A673 (cell line): ENCODE measurements at regions not wholly inside any gene's neighbourhood (a gene's known extent, or its start where the extent isn't known, plus 50 kb on each side); places are given as distances from the start of the nearest gene placed in this dataset.

Experiments
- BruUV-seq: library from RNA; stranded (reverse); fragments of 400-500 nt; replicated peaks from 2 replicates; lab custom pipeline; 2021; lab: Mats Ljungman, UMichigan
- CTCF ChIA-PET: fragments of 300-600 bp; sonication (Branson Sonifier 250); formaldehyde crosslinking; loops from one replicate; lab custom pipeline; 2022; ENCODE audit warnings: antibody characterized with exemption; lab: Charles Lee
- POLR2A ChIA-PET: fragments of 300-600 bp; sonication (Branson Sonifier 250); formaldehyde crosslinking; loops from one replicate; lab custom pipeline; 2022; ENCODE audit warnings: antibody characterized with exemption; ENCODE audit not compliant: low non-redundant PET; lab: Charles Lee
- DNase-seq: peaks from one replicate; pipeline ENCODE4 v3.0.0-alpha.2; 2015; ENCODE audit warnings: low spot score
- H3K27ac ChIP-seq: fragments of 200-600 bp; sonication (generic); 2 replicates; pipeline ENCODE4 v1.5.1; 2016; ENCODE audit warnings: mixed run types, low read depth, mild to moderate bottlenecking, mixed read lengths, antibody characterized with exemption, low read length; ENCODE audit not compliant: poor library complexity, severe bottlenecking
- H3K27me3 ChIP-seq: fragments of 200-600 bp; sonication (generic); replicated peaks from 2 replicates; pipeline ENCODE4 v1.6.1; 2017; ENCODE audit warnings: mixed run types, low read depth, mild to moderate bottlenecking, mixed read lengths, antibody characterized with exemption, low read length; ENCODE audit not compliant: insufficient read depth, poor library complexity
- H3K36me3 ChIP-seq: fragments of 200-600 bp; sonication (generic); 2 replicates; pipeline ENCODE4 v1.6.1; 2016; ENCODE audit warnings: mixed run types, mild to moderate bottlenecking, mixed read lengths, antibody characterized with exemption, low read length; ENCODE audit not compliant: insufficient read depth, poor library complexity, severe bottlenecking
- H3K4me1 ChIP-seq: fragments of 200-600 bp; sonication (generic); 2 replicates; pipeline ENCODE4 v1.6.1; 2017; ENCODE audit warnings: mixed run types, mild to moderate bottlenecking, mixed read lengths, antibody characterized with exemption, low read length; ENCODE audit not compliant: insufficient read depth, poor library complexity, severe bottlenecking
- H3K4me3 ChIP-seq: fragments of 200-600 bp; sonication (generic); 2 replicates; pipeline ENCODE4 v1.5.1; 2016; ENCODE audit warnings: low read depth, mixed run types, mild to moderate bottlenecking, mixed read lengths, low read length; ENCODE audit not compliant: poor library complexity, severe bottlenecking
- H3K9me3 ChIP-seq: fragments of 200-600 bp; sonication (generic); 2 replicates; pipeline ENCODE4 v1.6.1; 2016; ENCODE audit warnings: mixed run types, low read depth, mild to moderate bottlenecking, mixed read lengths, antibody characterized with exemption, low read length; ENCODE audit not compliant: poor library complexity, severe bottlenecking
- CTCF ChIP-seq: fragments of 300-800, 200-600 bp; sonication (generic); conservative IDR thresholded peaks from 2 replicates; pipeline ENCODE4 v1.5.1; 2017; ENCODE audit warnings: low read depth, mild to moderate bottlenecking, antibody characterized with exemption, low read length, moderate library complexity, mixed read lengths
- EZH2 ChIP-seq: fragments of 200-600 bp; sonication (generic); IDR thresholded peaks from 2 replicates; pipeline ENCODE4 v1.6.1; 2017; ENCODE audit warnings: borderline replicate concordance, low read depth, mild to moderate bottlenecking, mixed read lengths, antibody characterized with exemption, low read length; ENCODE audit not compliant: poor library complexity, severe bottlenecking
- intact Hi-C: fragments of 100-400 bp; cut with micrococcal nuclease; formaldehyde crosslinking; loops from one replicate; pipeline ENCODE4 v1.10.0; 2022; ENCODE audit not compliant: unreplicated experiment

GRCh38 chr4:14303856-14304255 is 676.3 kb upstream of the BOD1L1 start:
- no peaks in the 10 kb centered on the region for H3K27me3 ChIP-seq
- no peak for TF ChIP-seq EZH2
- TF ChIP-seq CTCF: no peak
- no TSS peak for BruUV-seq
- ChIA-PET CTCF (no interaction called here), POLR2A (no interaction called here)
- H3K27ac ChIP-seq: no peak overlapping the region
- H3K9me3 ChIP-seq: no peaks in the 10 kb centered on the region
- H3K4me1 ChIP-seq: no peaks in the 10 kb centered on the region
- intact Hi-C loops: no loop called here
- no peaks in the 10 kb centered on the region for H3K36me3 ChIP-seq
- no peak for DNase-seq
- no peak overlapping the region for H3K4me3 ChIP-seq

- no peak overlapping the region for H3K27ac ChIP-seq
- no TSS peak for BruUV-seq
- H3K4me1 ChIP-seq: no peaks in the 10 kb centered on the region
- CTCF ChIA-PET: no interaction called here
- TF ChIP-seq CTCF: no peak
- no peak for TF ChIP-seq EZH2
- no peak for DNase-seq
- no peaks in the 10 kb centered on the region for H3K9me3 ChIP-seq
- intact Hi-C loops: no loop called here
- POLR2A ChIA-PET: no interaction called here
- H3K4me3 ChIP-seq: no peak overlapping the region
- no peaks in the 10 kb centered on the region for H3K36me3 ChIP-seq
- no peaks in the 10 kb centered on the region for H3K27me3 ChIP-seq
These were observed 680.7 kb upstream of the BOD1L1 start for GRCh38 chr4:14308229-14308651.

GRCh38 chr4:14309431-14309830 is 681.9 kb upstream of the BOD1L1 start:
- Histone ChIP-seq H3K27ac (no peak overlapping the region), H3K27me3 (no peaks in the 10 kb centered on the region), H3K9me3 (no peaks in the 10 kb centered on the region), H3K36me3 (no peaks in the 10 kb centered on the region), H3K4me1 (no peaks in the 10 kb centered on the region), H3K4me3 (no peak overlapping the region)
- POLR2A ChIA-PET: no interaction called here
- TF ChIP-seq EZH2: no peak
- TF ChIP-seq CTCF: no peak
- intact Hi-C loops: no loop called here
- no peak for DNase-seq
- CTCF ChIA-PET: no interaction called here
- BruUV-seq: no TSS peak
